HAP-1 (cell line): ENCODE measurements at regions not wholly inside any gene's neighbourhood (a gene's known extent, or its start where the extent isn't known, plus 50 kb on each side); places are given as distances from the start of the nearest gene placed in this dataset.

Experiments used
- DNase-seq, 2 experiments: peaks; one replicate each; pipeline ENCODE4 v3.0.0-alpha.2; 2016 to 2020; ENCODE audit warnings: low spot score in 2 of 2
- H3K27me3 ChIP-seq: fragments of 250-450 bp; sonication (Bioruptor Pico); 2 replicates; pipeline ENCODE4 v1.5.1; 2020; ENCODE audit warnings: low read depth, mild to moderate bottlenecking, moderate library complexity
- H3K36me3 ChIP-seq: fragments of 250-450 bp; sonication (Bioruptor Pico); replicated peaks from 2 replicates; pipeline ENCODE4 v1.5.1; 2020; ENCODE audit warnings: mild to moderate bottlenecking
- H3K4me1 ChIP-seq: fragments of 250-450 bp; sonication (Bioruptor Pico); 2 replicates; pipeline ENCODE4 v1.5.1; 2020; ENCODE audit warnings: mild to moderate bottlenecking
- H3K4me3 ChIP-seq: fragments of 250-450 bp; sonication (Bioruptor Pico); 2 replicates; pipeline ENCODE4 v1.5.1; 2020; ENCODE audit warnings: mild to moderate bottlenecking, moderate library complexity
- H3K9me3 ChIP-seq: fragments of 250-450 bp; sonication (Bioruptor Pico); 2 replicates; pipeline ENCODE4 v1.5.1; 2020; ENCODE audit warnings: mild to moderate bottlenecking, moderate library complexity
- in situ Hi-C: fragments of 300-500 bp; cut with MboI; formaldehyde crosslinking; loops from 3 replicates; pipeline ENCODE4 v1.14.3; 2020; ENCODE audit warnings: low sequenced_read_pairs, inconsistent platforms, mixed read lengths

DNA sequence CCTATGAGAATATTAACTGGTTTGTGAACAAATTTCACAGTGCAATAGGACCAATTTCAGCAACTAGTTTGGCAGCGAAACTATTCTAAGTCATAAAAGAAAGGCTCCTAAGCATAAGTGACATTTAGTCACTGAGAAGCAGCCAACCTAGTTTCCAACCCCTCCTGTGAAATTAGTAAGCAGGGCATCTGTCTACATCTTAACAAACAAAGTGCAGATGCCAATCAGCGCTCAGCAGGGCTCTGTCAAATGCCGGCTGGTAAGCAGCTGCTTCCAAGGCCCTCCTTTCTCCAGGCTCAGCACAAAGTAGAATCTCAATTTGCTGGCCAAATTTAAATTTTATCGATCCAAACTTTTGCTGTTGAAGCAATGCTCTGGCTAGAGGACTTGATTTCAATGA, 124.7 kb downstream of the ICOS start:
- no peak for DNase-seq
- no peaks in the 10 kb centered on the region for H3K4me1 ChIP-seq
- H3K9me3 ChIP-seq, result no peaks in the 10 kb centered on the region
- in situ Hi-C loops, result no loop called here
- H3K4me3 ChIP-seq, result no peak overlapping the region
- peaks cover 9% of the 10 kb centered on the region; the same call in 1 of the 2 replicates for H3K27me3 ChIP-seq
- H3K36me3 ChIP-seq, result no peaks in the 10 kb centered on the region

DNA sequence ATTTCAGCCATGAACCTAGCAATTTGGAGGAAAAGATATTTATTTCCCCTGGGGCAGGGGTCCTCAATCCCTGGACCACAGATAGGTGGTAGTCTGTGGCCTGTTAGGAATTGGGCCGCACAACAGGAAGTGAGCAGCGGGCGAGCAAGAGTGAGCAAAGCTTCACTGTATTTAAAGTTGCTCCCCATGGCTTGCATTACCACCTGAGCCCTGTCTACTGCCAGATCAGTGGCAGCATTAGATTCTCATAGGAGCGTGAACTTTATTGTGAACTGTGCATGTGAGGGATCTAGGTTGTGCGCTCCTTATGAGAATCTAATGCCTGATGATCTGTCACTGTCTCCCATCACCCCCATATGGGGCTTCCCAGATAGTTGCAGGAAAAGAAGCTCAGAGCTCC, 127.6 kb downstream of the ICOS start:
- Histone ChIP-seq H3K4me1 (no peaks in the 10 kb centered on the region), H3K27me3 (peaks cover 11% of the 10 kb centered on the region), H3K9me3 (no peaks in the 10 kb centered on the region), H3K36me3 (no peaks in the 10 kb centered on the region), H3K4me3 (no peak overlapping the region)
- DNase-seq, result no peak
- in situ Hi-C loops, result no loop called here

DNA sequence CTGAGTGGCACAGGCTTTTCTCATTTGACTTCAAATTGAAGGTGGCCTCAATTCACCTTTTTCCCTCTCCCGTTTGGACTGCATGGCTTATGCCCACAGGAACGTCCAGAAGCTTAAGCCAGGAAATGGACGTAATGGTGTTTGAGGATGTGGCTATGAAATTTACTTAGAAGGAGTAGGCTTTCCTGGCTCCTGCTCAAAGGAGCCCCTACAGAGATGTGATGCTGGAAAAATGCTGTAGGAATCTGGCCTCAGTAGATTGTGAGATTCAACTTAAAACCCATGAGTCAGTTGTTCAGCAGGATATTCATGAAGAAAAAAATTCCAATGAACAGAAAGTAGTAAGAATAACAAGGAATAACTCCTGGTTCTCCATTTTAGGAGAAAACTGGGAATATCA, 129.0 kb downstream of the ICOS start:
- no peaks in the 10 kb centered on the region for H3K9me3 ChIP-seq
- no peaks in the 10 kb centered on the region for H3K36me3 ChIP-seq
- in situ Hi-C loops, result no loop called here
- H3K4me1 ChIP-seq, result peaks cover 11% of the 10 kb centered on the region
- DNase-seq, result no peak
- H3K27me3 ChIP-seq, result peaks cover 10% of the 10 kb centered on the region
- no peak overlapping the region for H3K4me3 ChIP-seq

DNA sequence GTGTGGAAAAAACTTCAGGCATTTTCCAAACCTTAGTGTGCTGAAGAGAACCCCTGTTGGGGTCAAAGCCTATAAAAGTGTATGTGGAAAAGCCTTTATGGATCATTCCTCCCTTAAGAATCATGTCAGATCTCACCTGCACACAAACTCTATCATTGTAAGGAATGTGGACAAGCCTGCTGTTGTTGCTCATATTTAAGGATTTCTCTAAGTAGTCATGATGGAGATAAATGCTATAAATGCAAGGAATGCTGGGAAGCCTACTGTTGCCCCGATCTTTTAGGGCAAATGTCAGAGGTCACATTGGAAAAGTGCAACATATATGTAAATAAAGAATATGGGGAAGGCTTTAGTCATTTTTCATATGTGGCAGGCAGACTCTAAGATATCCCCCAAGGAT, 129.5 kb downstream of the ICOS start:
- no peaks in the 10 kb centered on the region for H3K9me3 ChIP-seq
- peaks cover 12% of the 10 kb centered on the region for H3K4me1 ChIP-seq
- H3K36me3 ChIP-seq, result no peaks in the 10 kb centered on the region
- no peak for DNase-seq
- in situ Hi-C loops, result no loop called here
- H3K27me3 ChIP-seq, result peaks cover 7% of the 10 kb centered on the region
- H3K4me3 ChIP-seq, result no peak overlapping the region

DNA sequence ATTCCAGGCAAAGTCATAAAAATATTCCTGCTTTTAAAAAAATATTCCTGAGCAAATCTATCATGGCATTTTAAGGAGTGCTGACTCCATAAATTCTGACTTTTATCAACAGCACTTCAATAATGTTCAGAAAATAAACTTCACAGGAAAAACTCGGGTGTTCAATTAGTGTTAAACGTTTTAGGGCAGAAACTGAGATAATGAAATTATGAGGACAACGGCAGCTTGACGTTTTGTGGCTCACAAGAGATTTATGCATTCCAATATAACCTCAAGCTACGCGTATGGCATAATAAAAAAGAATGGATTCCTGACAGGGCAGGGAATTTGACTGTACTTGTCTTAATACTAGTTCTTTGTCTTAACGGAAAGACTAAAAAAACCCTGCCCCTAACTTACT, 133.2 kb downstream of the ICOS start:
- Histone ChIP-seq H3K4me3 (no peak overlapping the region), H3K27me3 (peaks cover 12% of the 10 kb centered on the region)

DNA sequence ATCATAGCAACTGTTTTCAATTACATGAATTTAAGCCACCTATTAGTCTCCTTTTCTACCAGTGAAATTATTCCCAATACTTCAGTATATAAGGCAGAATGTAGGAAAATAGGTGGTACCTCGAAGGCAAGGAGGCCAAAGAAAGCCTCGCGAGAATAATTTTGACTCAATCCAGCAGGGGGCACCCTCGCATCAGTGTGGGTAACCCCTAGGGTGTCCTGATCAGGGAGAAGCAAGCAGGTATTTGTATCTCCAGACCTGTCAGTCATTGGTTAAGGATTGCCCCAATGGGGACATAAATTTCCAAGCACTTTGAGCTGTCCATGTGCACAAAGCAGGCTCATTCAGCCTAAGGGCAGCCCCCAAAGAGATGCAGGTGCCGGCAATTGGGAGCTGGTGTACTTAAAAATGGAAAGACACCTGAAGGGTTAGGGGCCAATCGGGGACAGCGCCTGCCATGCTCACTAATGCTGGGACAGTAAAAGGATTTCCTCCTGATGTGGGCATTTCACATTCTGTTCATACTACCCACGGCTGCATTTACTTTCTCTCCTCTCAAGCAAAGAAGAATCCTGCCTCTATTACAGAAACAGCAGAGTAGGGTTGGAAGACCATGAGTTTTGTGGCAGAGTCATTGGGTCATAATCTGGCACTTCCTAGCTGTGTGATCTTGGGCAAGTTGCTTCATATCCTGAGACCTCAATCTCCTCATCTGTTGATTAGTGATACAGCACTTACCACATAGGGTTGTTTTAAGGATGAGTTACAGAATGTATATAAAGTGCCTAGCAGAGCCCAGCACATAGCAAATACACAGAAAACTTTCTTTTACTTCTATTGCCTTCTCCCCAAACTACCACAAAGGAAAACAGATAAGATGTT, 136.1 kb downstream of the ICOS start:
- peaks cover 23% of the 10 kb centered on the region for H3K27me3 ChIP-seq
- H3K9me3 ChIP-seq, result no peaks in the 10 kb centered on the region
- in situ Hi-C loops, result no loop called here
- H3K4me3 ChIP-seq, result no peak overlapping the region
- H3K36me3 ChIP-seq, result no peaks in the 10 kb centered on the region
- peaks cover 12% of the 10 kb centered on the region for H3K4me1 ChIP-seq
- peak; percentile 8 to 72 for DNase-seq

More for the DNA sequence above, 133.2 kb downstream of the ICOS start:
- in situ Hi-C loops, result no loop called here
- no peaks in the 10 kb centered on the region for H3K36me3 ChIP-seq
- H3K9me3 ChIP-seq, result no peaks in the 10 kb centered on the region
- peaks cover 12% of the 10 kb centered on the region for H3K4me1 ChIP-seq
- no peak for DNase-seq

DNA sequence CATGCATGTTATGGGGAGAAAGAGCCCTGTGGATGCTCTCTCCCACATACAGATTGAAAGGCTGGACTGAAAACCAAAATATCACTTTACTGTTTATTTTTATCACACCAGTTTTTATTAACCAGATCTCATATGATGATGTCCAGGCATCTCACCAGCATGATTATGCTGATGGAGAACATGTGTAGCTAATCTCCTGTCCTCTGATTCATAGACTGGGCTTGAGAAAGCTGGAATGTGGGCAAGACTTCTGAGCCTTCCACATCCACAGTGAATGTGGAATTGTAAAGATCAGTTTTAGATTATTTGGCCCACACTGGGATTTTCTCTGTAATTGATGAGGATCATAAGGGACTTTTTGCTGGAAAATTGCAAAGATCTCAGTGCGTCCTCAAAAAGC, 137.9 kb downstream of the ICOS start:
- Histone ChIP-seq H3K36me3 (no peaks in the 10 kb centered on the region), H3K4me3 (no peak overlapping the region), H3K27me3 (peaks cover 34% of the 10 kb centered on the region), H3K9me3 (no peaks in the 10 kb centered on the region), H3K4me1 (peaks cover 12% of the 10 kb centered on the region)
- DNase-seq, result no peak
- in situ Hi-C loops, result no loop called here

DNA sequence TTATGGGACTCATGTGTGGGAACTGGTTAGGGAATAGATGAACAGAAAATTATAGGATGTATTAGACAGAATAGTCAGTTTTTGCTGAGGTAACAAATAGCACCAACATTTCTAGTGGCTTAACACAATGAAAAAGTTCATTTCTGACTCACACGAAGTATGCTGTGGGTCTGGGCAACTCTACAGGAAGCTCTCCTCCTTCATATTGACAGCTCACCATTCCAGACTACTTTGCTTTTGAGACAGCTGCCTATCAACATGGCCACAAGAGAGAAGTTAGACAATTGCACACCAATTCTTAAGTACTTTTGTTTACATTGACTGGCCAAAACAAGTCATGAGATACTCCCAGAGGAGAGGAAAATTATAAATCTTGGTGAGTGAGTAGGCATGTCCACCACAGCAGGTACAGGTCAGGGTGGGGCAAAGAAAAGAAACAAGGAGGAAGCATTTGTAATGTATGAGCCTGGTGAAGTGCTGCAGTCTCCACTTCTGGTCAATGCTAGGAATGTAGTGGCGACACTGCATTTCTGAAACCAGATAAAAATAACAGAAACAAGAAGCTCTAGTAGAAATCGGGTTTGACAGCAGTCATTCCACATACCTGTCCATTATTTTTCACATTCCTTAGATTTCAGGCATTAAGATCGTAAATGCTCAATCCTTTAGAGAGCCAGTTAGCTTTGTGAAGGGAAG, 141.6 kb downstream of the ICOS start:
- in situ Hi-C loops, result no loop called here
- no peaks in the 10 kb centered on the region for H3K36me3 ChIP-seq
- H3K4me1 ChIP-seq, result no peaks in the 10 kb centered on the region
- no peak for DNase-seq
- no peaks in the 10 kb centered on the region for H3K9me3 ChIP-seq
- H3K27me3 ChIP-seq, result peaks cover 35% of the 10 kb centered on the region
- no peak overlapping the region for H3K4me3 ChIP-seq

DNA sequence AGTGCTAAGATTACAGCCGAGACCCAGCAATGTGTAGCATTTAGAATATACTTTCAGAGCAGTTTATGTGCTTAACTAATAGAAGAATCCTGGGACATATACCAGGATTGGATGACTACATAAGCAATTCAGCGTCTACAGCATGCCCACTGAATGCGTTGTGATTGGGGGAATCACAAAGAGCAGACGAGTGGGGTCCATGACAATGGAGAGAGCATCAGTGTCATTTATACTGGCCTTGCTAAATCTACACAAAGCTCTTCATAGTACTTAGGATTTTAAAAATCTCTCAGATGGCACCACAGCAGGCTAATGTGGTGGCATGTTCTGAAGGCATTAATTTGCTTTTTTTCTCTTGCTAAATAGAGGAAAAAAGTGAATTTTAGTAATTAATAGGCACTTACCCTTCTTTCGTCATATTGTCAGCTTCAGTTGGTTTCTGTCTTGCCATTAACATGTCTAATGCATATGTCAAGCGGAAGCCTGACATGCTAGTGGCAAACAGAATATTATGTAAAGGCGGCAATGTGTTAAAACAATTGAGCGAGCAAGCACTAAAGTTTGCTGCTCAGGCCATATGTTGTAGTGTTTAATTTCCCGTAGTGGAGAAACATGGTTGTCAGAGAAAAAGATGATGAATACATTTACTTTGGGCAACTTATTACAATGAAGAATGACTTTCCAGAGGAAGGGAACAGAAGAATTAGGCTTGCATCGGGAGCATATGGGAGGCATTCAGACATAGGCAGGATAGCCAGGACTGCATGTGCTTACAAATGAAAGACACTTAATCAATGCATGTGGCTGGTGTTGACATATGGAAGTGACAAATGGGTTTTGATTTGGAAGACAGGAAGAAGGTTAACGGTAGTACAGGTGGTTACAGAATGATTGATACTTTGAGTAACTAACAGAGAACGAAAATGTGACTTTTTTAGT, 145.2 kb downstream of the ICOS start:
- no peaks in the 10 kb centered on the region for H3K36me3 ChIP-seq
- DNase-seq, result no peak
- H3K27me3 ChIP-seq, result peaks cover 25% of the 10 kb centered on the region
- no peaks in the 10 kb centered on the region for H3K9me3 ChIP-seq
- no peaks in the 10 kb centered on the region for H3K4me1 ChIP-seq
- no peak overlapping the region for H3K4me3 ChIP-seq
- in situ Hi-C loops, result no loop called here

DNA sequence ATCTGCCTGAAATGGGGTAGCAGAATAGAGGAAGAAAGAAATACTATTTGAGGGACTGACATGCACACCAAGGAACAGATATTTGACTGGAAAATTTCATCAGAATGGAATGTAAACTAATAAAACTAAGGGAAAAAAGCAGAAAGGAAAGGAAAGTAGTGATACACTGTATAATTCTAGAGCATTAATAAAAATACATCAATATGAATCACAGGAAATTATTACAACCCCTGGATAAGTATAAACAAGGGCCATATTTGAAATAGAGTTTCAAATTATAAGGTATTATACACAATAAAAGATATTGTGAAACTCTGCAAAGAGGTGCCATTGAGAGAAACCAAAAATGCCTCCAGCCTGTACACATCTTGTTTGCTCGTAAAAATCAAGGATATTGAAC, 149.6 kb downstream of the ICOS start:
- in situ Hi-C loops, result no loop called here
- no peaks in the 10 kb centered on the region for H3K4me1 ChIP-seq
- H3K36me3 ChIP-seq, result no peaks in the 10 kb centered on the region
- no peaks in the 10 kb centered on the region for H3K9me3 ChIP-seq
- no peak for DNase-seq
- H3K27me3 ChIP-seq, result peaks cover 6% of the 10 kb centered on the region
- H3K4me3 ChIP-seq, result no peak overlapping the region

DNA sequence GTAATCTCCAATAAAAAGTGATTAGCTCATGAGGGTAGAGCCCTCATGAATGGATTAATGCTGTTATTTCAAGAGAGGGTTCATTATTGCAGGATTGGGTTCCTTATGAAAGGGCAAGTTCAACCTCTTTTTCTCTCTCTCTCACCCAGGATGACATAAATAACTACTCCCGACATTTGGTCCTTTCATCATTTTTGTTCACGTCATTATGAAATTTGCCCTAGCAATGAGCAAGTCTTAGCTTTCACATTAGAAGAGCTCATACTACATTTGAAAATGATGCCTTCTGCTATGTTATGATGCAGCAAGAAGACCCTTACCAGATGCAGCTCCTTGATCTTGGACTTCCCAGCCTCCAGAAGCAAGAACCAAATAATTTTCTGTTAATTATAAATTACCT, 152.5 kb downstream of the ICOS start:
- Histone ChIP-seq H3K9me3 (no peaks in the 10 kb centered on the region), H3K36me3 (no peaks in the 10 kb centered on the region), H3K4me3 (no peak overlapping the region), H3K4me1 (no peaks in the 10 kb centered on the region), H3K27me3 (no peaks in the 10 kb centered on the region; the same call in 1 of the 2 replicates)
- in situ Hi-C loops, result no loop called here
- no peak for DNase-seq

DNA sequence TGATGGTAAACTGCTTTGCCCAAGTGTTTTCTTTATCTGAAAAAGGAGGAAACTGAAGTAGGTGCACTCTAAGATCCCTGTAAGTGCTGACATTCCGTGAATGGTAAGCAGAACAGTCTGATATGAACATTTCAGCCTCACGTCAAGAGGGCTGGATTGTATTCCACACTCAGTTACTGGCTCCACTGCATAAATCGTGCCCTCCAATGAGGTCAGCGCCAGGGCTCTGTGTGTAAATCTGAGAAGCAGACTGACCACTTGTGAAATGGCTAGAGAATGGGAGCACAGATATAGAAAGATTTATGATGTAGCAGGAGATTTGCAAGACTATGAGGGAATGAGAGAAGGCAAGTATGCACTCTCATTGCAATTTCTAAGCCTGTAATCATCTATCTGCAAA, 153.0 kb downstream of the ICOS start:
- Histone ChIP-seq H3K9me3 (no peaks in the 10 kb centered on the region), H3K4me3 (no peak overlapping the region), H3K27me3 (no peaks in the 10 kb centered on the region; the same call in 1 of the 2 replicates), H3K4me1 (no peaks in the 10 kb centered on the region), H3K36me3 (no peaks in the 10 kb centered on the region)
- in situ Hi-C loops, result no loop called here
- no peak for DNase-seq

DNA sequence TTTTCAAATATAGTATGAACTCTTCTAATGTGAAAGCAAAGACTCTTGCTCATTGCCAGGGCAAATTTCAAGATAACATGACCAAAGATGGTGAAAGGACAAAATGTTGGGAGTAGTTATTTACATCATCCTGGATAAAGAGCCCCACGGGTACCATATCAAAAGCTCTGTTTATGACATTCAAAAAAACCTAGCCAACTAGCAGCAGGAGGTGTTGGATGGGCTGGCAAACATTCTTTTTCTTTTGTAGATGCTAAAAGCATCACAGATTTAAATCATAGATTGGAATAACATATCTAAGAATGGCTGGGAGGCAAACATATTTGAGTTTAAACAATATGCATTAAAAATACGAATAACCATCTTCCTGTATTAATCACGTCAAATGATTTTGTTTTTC, 153.5 kb downstream of the ICOS start:
- DNase-seq, result no peak
- in situ Hi-C loops, result no loop called here
- Histone ChIP-seq H3K9me3 (no peaks in the 10 kb centered on the region), H3K36me3 (no peaks in the 10 kb centered on the region), H3K4me3 (no peak overlapping the region), H3K27me3 (no peaks in the 10 kb centered on the region; the same call in 1 of the 2 replicates), H3K4me1 (no peaks in the 10 kb centered on the region)
